ENCODE measurements at regions not wholly inside any gene's neighbourhood (a gene's known extent, or its start where the extent isn't known, plus 50 kb on each side); places are given as distances from the start of the nearest gene placed in this dataset.

DNA sequence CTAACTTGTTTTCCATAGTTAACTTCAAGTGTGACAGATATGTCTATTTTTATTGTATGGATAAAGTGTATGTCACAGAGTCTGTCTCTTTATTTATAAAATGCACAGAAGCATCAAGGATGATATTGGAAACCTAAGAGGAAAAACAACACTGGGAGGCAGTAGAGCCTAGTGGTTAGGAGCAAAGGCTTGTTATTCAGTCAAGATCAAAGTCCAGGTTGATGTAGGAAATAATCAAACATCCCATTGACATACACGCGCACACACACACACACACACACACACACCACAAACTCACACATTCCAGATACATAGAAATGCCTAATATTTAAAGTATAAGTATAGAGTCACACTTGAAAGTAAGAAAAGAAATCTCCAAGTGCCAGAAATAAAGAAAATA, 206.8 kb downstream of the CHRDL1 start:
- TF ChIP-seq, protein P1, sequence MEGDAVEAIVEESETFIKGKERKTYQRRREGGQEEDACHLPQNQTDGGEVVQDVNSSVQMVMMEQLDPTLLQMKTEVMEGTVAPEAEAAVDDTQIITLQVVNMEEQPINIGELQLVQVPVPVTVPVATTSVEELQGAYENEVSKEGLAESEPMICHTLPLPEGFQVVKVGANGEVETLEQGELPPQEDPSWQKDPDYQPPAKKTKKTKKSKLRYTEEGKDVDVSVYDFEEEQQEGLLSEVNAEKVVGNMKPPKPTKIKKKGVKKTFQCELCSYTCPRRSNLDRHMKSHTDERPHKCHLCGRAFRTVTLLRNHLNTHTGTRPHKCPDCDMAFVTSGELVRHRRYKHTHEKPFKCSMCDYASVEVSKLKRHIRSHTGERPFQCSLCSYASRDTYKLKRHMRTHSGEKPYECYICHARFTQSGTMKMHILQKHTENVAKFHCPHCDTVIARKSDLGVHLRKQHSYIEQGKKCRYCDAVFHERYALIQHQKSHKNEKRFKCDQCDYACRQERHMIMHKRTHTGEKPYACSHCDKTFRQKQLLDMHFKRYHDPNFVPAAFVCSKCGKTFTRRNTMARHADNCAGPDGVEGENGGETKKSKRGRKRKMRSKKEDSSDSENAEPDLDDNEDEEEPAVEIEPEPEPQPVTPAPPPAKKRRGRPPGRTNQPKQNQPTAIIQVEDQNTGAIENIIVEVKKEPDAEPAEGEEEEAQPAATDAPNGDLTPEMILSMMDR (IDR thresholded peaks at IDR 0.05) = peak in 4 of 7 experiments; percentile 17 to 29 (median 24)
- no peak for TF ChIP-seq POLR2A (IDR thresholded peaks at IDR 0.05)

All from body of pancreas (tissue), 4 donors.